Endodermal cell (in vitro differentiated cells): ENCODE measurements at regions not wholly inside any gene's neighbourhood (a gene's known extent, or its start where the extent isn't known, plus 50 kb on each side); places are given as distances from the start of the nearest gene placed in this dataset.

Source experiments
- DNase-seq: peaks from one replicate; pipeline ENCODE4 v3.0.0-alpha.2; 2017
- H3K27ac ChIP-seq: 2 replicates; pipeline ENCODE4 v1.5.1; 2013; ENCODE audit warnings: mild to moderate bottlenecking, low read depth, low read length, moderate library complexity
- H3K27me3 ChIP-seq: 2 replicates; pipeline ENCODE4 v1.6.1; 2013; ENCODE audit warnings: mild to moderate bottlenecking, low read length, moderate library complexity; ENCODE audit not compliant: insufficient read depth, control insufficient read depth, poor library complexity, severe bottlenecking
- H3K36me3 ChIP-seq: 2 replicates; pipeline ENCODE4 v1.7.0; 2013; ENCODE audit warnings: mild to moderate bottlenecking, low read length, moderate library complexity; ENCODE audit not compliant: control insufficient read depth, insufficient read depth
- H3K4me1 ChIP-seq: one replicate; pipeline ENCODE4 v1.7.0; 2013; ENCODE audit warnings: low read length; ENCODE audit not compliant: control insufficient read depth, insufficient read depth
- H3K4me3 ChIP-seq: 2 replicates; pipeline ENCODE4 v1.5.1; 2013; ENCODE audit warnings: mild to moderate bottlenecking, low read length, moderate library complexity
- H3K9ac ChIP-seq: 2 replicates; pipeline ENCODE4 v1.6.1; 2013; ENCODE audit warnings: mild to moderate bottlenecking, low read length, moderate library complexity; ENCODE audit not compliant: poor library complexity, severe bottlenecking; ENCODE audit errors: extremely low read depth
- H3K9me3 ChIP-seq: 2 replicates; pipeline ENCODE4 v1.6.1; 2013; ENCODE audit warnings: mild to moderate bottlenecking, low read length, moderate library complexity; ENCODE audit not compliant: control insufficient read depth
- H3K27ac Mint-ChIP-seq: 2 replicates; pipeline ENCODE4 v1.8.0; 2020; ENCODE audit warnings: mixed read lengths
- H3K27me3 Mint-ChIP-seq: 2 replicates; pipeline ENCODE4 v1.8.0; 2021; ENCODE audit warnings: mild to moderate bottlenecking, mixed read lengths; ENCODE audit not compliant: insufficient read depth
- H3K36me3 Mint-ChIP-seq: 2 replicates; pipeline ENCODE4 v1.8.0; 2020; ENCODE audit warnings: low read depth, mixed read lengths
- H3K4me1 Mint-ChIP-seq: 2 replicates; pipeline ENCODE4 v1.8.0; 2020; ENCODE audit warnings: mixed read lengths
- H3K4me3 Mint-ChIP-seq: 2 replicates; pipeline ENCODE4 v1.8.0; 2020; ENCODE audit warnings: mild to moderate bottlenecking, moderate library complexity, mixed read lengths
- H3K9me3 Mint-ChIP-seq: 2 replicates; pipeline ENCODE4 v1.8.0; 2020; ENCODE audit warnings: mild to moderate bottlenecking, mixed read lengths
- CTCF ChIP-seq: fragments of 200-600 bp; sonication (generic); conservative IDR thresholded peaks from 2 replicates; pipeline ENCODE4 v1.5.0; 2021; ENCODE audit warnings: antibody characterized with exemption, mild to moderate bottlenecking
- WGBS, 2 experiments: methylation state at CpG; one replicate each; pipeline versions ENCODE4 v1.1.5 to v1.1.7; 2013; ENCODE audit warnings: missing lambda C conversion rate in 2 of 2, mixed read lengths in 1 of 2; ENCODE audit not compliant: insufficient coverage in 1 of 2, insufficient read length in 1 of 2; 5-methylcytosine and 5-hydroxymethylcytosine counted together

- TF ChIP-seq CTCF, result no peak
- no peaks in the 10 kb centered on the region for H3K9me3 Mint-ChIP-seq
- DNase-seq, result no peak
- H3K9me3 ChIP-seq, result peaks cover 6% of the 10 kb centered on the region
- no peaks in the 10 kb centered on the region for H3K36me3 Mint-ChIP-seq
- no peaks in the 10 kb centered on the region for H3K27me3 ChIP-seq
- H3K9ac ChIP-seq, result no peak overlapping the region
- no peaks in the 10 kb centered on the region for H3K27me3 Mint-ChIP-seq
- H3K4me3 ChIP-seq, result peak overlapping the region; percentile 43
- no peaks in the 10 kb centered on the region for H3K4me1 ChIP-seq
- WGBS, 2 experiments, result 72 to 96% methylated on average over 3 to 4 of the region's 4 CpGs
- no peaks in the 10 kb centered on the region for H3K36me3 ChIP-seq
- H3K4me1 Mint-ChIP-seq, result peaks cover 34% of the 10 kb centered on the region
- no peak overlapping the region for H3K4me3 Mint-ChIP-seq
- H3K27ac Mint-ChIP-seq, result no peak overlapping the region
- H3K27ac ChIP-seq, result no peak overlapping the region
These were observed 915.5 kb upstream of the LCORL start for GRCh38 chr4:18937080-18937479.

GRCh38 chr4:18935659-18936345, 914.2 kb upstream of the LCORL start:
- Histone ChIP-seq H3K27ac (no peak overlapping the region), H3K27me3 (no peaks in the 10 kb centered on the region)

GRCh38 chr4:18934197-18934596, 912.6 kb upstream of the LCORL start:
- Histone ChIP-seq H3K27ac (no peak overlapping the region), H3K9me3 (peaks cover 6% of the 10 kb centered on the region), H3K27me3 (no peaks in the 10 kb centered on the region), H3K36me3 (no peaks in the 10 kb centered on the region), H3K9ac (no peak overlapping the region), H3K4me1 (no peaks in the 10 kb centered on the region), H3K4me3 (no peak overlapping the region)
- Mint-ChIP-seq H3K4me3 (no peak overlapping the region), H3K27ac (no peak overlapping the region), H3K27me3 (no peaks in the 10 kb centered on the region), H3K9me3 (no peaks in the 10 kb centered on the region), H3K36me3 (no peaks in the 10 kb centered on the region), H3K4me1 (peaks cover 34% of the 10 kb centered on the region)
- DNase-seq, result no peak
- 83% methylated on average over 4 of the region's 4 CpGs; no CpG with 5 or more reads in 1 of the 2 experiments for whole genome bisulfite sequencing, 2 experiments
- TF ChIP-seq CTCF, result peak; percentile 26

More at GRCh38 chr4:18935659-18936345, 914.2 kb upstream of the LCORL start:
- Mint-ChIP-seq H3K4me3 (no peak overlapping the region), H3K36me3 (no peaks in the 10 kb centered on the region), H3K27me3 (no peaks in the 10 kb centered on the region), H3K9me3 (no peaks in the 10 kb centered on the region), H3K4me1 (peaks cover 34% of the 10 kb centered on the region), H3K27ac (no peak overlapping the region)
- H3K36me3 ChIP-seq, result no peaks in the 10 kb centered on the region
- TF ChIP-seq CTCF, result peak; percentile 19
- 77% methylated on average over 3 to 7 of the region's 7 CpGs for WGBS, 2 experiments
- no peaks in the 10 kb centered on the region for H3K4me1 ChIP-seq
- H3K4me3 ChIP-seq, result no peak overlapping the region
- peaks cover 6% of the 10 kb centered on the region for H3K9me3 ChIP-seq
- peak; percentile 62 for DNase-seq
- H3K9ac ChIP-seq, result no peak overlapping the region
